ENCODE measurements at regions not wholly inside any gene's neighbourhood (a gene's known extent, or its start where the extent isn't known, plus 50 kb on each side); places are given as distances from the start of the nearest gene placed in this dataset.

DNA sequence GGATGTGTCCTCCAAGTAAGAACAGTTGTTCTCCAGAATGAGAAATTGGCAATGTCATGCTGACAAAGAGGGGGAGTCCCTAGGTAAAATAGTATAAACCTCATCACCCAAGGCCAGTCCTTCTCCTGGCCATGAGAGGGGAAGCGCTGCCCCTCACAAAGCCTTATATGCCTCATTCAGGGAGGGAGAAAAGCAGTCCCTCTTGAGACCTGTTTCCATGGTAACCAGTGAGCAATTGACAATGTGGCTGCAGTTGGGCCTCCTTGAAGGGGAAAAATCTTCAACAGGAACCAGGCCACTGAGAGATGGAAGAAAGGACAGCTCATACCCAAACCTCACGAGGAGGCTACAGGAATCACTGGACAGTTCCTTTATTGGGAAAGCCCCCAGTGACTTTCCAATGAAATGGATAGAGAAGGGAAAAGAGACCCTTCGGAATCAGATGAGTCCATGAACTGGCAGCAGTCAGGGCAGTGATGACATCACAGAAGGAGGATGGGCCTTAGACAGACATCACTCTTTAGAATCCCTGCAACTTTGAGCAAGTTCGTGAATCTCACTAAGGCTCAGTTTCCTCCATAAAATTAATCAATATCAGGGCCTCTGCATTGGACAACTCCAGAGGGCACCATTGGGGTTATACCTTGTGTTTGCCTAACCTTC, 275.7 kb downstream of the TOX3 start:
- no peak overlapping the region for H3K4me3 Mint-ChIP-seq
- no peak overlapping the region for H3K27ac Mint-ChIP-seq
- H3K27me3 Mint-ChIP-seq (ENCODE audit: insufficient read depth, low read depth, poor library complexity): no peaks in the 10 kb centered on the region
- no peaks in the 10 kb centered on the region for H3K36me3 Mint-ChIP-seq (ENCODE audit: low read depth)
- H3K9me3 Mint-ChIP-seq: no peaks in the 10 kb centered on the region
- no peaks in the 10 kb centered on the region for H3K79me2 ChIP-seq (replicated peaks; ENCODE audit: insufficient read depth)
- H3K27ac ChIP-seq (ENCODE audit: low read depth): no peak overlapping the region
- H3K36me3 ChIP-seq (ENCODE audit: insufficient read depth): no peaks in the 10 kb centered on the region
- peaks cover 22% of the 10 kb centered on the region for H3K4me1 ChIP-seq (ENCODE audit: insufficient read depth)
- H2AFZ ChIP-seq: no peak overlapping the region
- H4K20me1 ChIP-seq (replicated peaks; ENCODE audit: insufficient read depth): no peaks in the 10 kb centered on the region
- H3K4me2 ChIP-seq: no peak overlapping the region
- H3K4me1 Mint-ChIP-seq: peaks cover 22% of the 10 kb centered on the region
- peaks cover 10% of the 10 kb centered on the region for H3F3A ChIP-seq (replicated peaks; ENCODE audit: low read depth)
- TF ChIP-seq, protein P1, sequence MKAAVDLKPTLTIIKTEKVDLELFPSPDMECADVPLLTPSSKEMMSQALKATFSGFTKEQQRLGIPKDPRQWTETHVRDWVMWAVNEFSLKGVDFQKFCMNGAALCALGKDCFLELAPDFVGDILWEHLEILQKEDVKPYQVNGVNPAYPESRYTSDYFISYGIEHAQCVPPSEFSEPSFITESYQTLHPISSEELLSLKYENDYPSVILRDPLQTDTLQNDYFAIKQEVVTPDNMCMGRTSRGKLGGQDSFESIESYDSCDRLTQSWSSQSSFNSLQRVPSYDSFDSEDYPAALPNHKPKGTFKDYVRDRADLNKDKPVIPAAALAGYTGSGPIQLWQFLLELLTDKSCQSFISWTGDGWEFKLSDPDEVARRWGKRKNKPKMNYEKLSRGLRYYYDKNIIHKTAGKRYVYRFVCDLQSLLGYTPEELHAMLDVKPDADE (IDR thresholded peaks at IDR 0.05): no peak
- no peak for TF ChIP-seq EZH2 (IDR thresholded peaks at IDR 0.05; ENCODE audit: low read depth, unreplicated experiment)
- H3K4me3 ChIP-seq: no peak overlapping the region
- ATAC-seq (no peak), DNase-seq (ENCODE audit: low spot score) (peak; percentile 19)
- peaks cover 40% of the 10 kb centered on the region for H3K9me2 ChIP-seq (ENCODE audit: insufficient read depth)
- H3K27me3 ChIP-seq (ENCODE audit: insufficient read depth): no peaks in the 10 kb centered on the region

- Histone ChIP-seq H3K4me2 (peak overlapping the region; percentile 36; the same call in 1 of the 2 replicates), H3K79me2 (replicated peaks; ENCODE audit: insufficient read depth) (no peaks in the 10 kb centered on the region), H3K4me3 (no peak overlapping the region), H3K27me3 (ENCODE audit: insufficient read depth) (no peaks in the 10 kb centered on the region), H2AFZ (no peak overlapping the region), H3K27ac (ENCODE audit: low read depth) (peak overlapping the region; percentile 93), H3K36me3 (ENCODE audit: insufficient read depth) (no peaks in the 10 kb centered on the region), H4K20me1 (replicated peaks; ENCODE audit: insufficient read depth) (no peaks in the 10 kb centered on the region), H3F3A (replicated peaks; ENCODE audit: low read depth) (peaks cover 10% of the 10 kb centered on the region), H3K9me2 (ENCODE audit: insufficient read depth) (peaks cover 4% of the 10 kb centered on the region), H3K4me1 (ENCODE audit: insufficient read depth) (peaks cover 38% of the 10 kb centered on the region)
- peak overlapping the region; percentile 20; the same call in 2 of the 3 replicates for H3K4me3 Mint-ChIP-seq
- H3K27ac Mint-ChIP-seq: peak overlapping the region; percentile 78
- peak; percentile 90 for ATAC-seq
- H3K4me1 Mint-ChIP-seq: peaks cover 62% of the 10 kb centered on the region
- H3K9me3 Mint-ChIP-seq: no peaks in the 10 kb centered on the region
- peak; percentile 73 for DNase-seq (ENCODE audit: low spot score)
- H3K27me3 Mint-ChIP-seq (ENCODE audit: insufficient read depth, low read depth, poor library complexity): no peaks in the 10 kb centered on the region
- H3K36me3 Mint-ChIP-seq (ENCODE audit: low read depth): no peaks in the 10 kb centered on the region
- TF ChIP-seq, protein P2, sequence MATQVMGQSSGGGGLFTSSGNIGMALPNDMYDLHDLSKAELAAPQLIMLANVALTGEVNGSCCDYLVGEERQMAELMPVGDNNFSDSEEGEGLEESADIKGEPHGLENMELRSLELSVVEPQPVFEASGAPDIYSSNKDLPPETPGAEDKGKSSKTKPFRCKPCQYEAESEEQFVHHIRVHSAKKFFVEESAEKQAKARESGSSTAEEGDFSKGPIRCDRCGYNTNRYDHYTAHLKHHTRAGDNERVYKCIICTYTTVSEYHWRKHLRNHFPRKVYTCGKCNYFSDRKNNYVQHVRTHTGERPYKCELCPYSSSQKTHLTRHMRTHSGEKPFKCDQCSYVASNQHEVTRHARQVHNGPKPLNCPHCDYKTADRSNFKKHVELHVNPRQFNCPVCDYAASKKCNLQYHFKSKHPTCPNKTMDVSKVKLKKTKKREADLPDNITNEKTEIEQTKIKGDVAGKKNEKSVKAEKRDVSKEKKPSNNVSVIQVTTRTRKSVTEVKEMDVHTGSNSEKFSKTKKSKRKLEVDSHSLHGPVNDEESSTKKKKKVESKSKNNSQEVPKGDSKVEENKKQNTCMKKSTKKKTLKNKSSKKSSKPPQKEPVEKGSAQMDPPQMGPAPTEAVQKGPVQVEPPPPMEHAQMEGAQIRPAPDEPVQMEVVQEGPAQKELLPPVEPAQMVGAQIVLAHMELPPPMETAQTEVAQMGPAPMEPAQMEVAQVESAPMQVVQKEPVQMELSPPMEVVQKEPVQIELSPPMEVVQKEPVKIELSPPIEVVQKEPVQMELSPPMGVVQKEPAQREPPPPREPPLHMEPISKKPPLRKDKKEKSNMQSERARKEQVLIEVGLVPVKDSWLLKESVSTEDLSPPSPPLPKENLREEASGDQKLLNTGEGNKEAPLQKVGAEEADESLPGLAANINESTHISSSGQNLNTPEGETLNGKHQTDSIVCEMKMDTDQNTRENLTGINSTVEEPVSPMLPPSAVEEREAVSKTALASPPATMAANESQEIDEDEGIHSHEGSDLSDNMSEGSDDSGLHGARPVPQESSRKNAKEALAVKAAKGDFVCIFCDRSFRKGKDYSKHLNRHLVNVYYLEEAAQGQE (IDR thresholded peaks at IDR 0.05; ENCODE audit: unreplicated experiment): no peak
- TF ChIP-seq ZNF331 (CRISPR knock-in tag; IDR thresholded peaks at IDR 0.05; ENCODE audit: low read depth): no peak
- TF ChIP-seq NANOG (IDR thresholded peaks at IDR 0.05; ENCODE audit: borderline replicate concordance): peak; percentile 91
- TF ChIP-seq JUNB (IDR thresholded peaks at IDR 0.05; ENCODE audit: unreplicated experiment): no peak
- no peak for TF ChIP-seq EZH2phosphoT487 (IDR thresholded peaks at IDR 0.05; ENCODE audit: unreplicated experiment)
- TF ChIP-seq ZNF114 (CRISPR knock-in tag; IDR thresholded peaks at IDR 0.05): no peak
- no peak for TF ChIP-seq POLR2AphosphoS5 (IDR thresholded peaks at IDR 0.05; ENCODE audit: low read depth)
- TF ChIP-seq STAT1 (IDR thresholded peaks at IDR 0.05; ENCODE audit: unreplicated experiment): no peak
- no peak for TF ChIP-seq EZH2 (IDR thresholded peaks at IDR 0.05; ENCODE audit: low read depth, unreplicated experiment)
- TF ChIP-seq, protein P3, sequence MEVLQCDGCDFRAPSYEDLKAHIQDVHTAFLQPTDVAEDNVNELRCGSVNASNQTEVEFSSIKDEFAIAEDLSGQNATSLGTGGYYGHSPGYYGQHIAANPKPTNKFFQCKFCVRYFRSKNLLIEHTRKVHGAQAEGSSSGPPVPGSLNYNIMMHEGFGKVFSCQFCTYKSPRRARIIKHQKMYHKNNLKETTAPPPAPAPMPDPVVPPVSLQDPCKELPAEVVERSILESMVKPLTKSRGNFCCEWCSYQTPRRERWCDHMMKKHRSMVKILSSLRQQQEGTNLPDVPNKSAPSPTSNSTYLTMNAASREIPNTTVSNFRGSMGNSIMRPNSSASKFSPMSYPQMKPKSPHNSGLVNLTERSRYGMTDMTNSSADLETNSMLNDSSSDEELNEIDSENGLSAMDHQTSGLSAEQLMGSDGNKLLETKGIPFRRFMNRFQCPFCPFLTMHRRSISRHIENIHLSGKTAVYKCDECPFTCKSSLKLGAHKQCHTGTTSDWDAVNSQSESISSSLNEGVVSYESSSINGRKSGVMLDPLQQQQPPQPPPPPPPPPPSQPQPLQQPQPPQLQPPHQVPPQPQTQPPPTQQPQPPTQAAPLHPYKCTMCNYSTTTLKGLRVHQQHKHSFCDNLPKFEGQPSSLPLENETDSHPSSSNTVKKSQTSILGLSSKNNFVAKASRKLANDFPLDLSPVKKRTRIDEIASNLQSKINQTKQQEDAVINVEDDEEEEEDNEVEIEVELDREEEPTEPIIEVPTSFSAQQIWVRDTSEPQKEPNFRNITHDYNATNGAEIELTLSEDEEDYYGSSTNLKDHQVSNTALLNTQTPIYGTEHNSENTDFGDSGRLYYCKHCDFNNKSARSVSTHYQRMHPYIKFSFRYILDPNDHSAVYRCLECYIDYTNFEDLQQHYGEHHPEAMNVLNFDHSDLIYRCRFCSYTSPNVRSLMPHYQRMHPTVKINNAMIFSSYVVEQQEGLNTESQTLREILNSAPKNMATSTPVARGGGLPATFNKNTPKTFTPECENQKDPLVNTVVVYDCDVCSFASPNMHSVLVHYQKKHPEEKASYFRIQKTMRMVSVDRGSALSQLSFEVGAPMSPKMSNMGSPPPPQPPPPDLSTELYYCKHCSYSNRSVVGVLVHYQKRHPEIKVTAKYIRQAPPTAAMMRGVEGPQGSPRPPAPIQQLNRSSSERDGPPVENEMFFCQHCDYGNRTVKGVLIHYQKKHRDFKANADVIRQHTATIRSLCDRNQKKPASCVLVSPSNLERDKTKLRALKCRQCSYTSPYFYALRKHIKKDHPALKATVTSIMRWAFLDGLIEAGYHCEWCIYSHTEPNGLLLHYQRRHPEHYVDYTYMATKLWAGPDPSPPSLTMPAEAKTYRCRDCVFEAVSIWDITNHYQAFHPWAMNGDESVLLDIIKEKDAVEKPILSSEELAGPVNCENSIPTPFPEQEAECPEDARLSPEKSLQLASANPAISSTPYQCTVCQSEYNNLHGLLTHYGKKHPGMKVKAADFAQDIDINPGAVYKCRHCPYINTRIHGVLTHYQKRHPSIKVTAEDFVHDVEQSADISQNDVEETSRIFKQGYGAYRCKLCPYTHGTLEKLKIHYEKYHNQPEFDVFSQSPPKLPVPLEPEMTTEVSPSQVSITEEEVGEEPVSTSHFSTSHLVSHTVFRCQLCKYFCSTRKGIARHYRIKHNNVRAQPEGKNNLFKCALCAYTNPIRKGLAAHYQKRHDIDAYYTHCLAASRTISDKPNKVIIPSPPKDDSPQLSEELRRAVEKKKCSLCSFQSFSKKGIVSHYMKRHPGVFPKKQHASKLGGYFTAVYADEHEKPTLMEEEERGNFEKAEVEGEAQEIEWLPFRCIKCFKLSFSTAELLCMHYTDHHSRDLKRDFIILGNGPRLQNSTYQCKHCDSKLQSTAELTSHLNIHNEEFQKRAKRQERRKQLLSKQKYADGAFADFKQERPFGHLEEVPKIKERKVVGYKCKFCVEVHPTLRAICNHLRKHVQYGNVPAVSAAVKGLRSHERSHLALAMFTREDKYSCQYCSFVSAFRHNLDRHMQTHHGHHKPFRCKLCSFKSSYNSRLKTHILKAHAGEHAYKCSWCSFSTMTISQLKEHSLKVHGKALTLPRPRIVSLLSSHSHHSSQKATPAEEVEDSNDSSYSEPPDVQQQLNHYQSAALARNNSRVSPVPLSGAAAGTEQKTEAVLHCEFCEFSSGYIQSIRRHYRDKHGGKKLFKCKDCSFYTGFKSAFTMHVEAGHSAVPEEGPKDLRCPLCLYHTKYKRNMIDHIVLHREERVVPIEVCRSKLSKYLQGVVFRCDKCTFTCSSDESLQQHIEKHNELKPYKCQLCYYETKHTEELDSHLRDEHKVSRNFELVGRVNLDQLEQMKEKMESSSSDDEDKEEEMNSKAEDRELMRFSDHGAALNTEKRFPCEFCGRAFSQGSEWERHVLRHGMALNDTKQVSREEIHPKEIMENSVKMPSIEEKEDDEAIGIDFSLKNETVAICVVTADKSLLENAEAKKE (CRISPR knock-in tag; IDR thresholded peaks at IDR 0.05): peak; percentile 71
Measured at GRCh38 chr16:52265446-52265861, 281.5 kb downstream of the TOX3 start.
